ENCODE measurements at regions not wholly inside any gene's neighbourhood (a gene's known extent, or its start where the extent isn't known, plus 50 kb on each side); places are given as distances from the start of the nearest gene placed in this dataset.

GRCh38 chrX:10083809-10084208, 73.0 kb upstream of the CLCN4 start:
- no peak for DNase-seq (ENCODE audit: low spot score)

- DNase-seq (ENCODE audit: low spot score): no peak
Observed at GRCh38 chrX:10085223-10085622, 71.6 kb upstream of the CLCN4 start.

GRCh38 chrX:10086676-10087075, 70.1 kb upstream of the CLCN4 start:
- no peak for DNase-seq (ENCODE audit: low spot score)

GRCh38 chrX:10087391-10087790, 69.4 kb upstream of the CLCN4 start:
- no peak for DNase-seq (ENCODE audit: low spot score)

GRCh38 chrX:10089378-10089795, 67.4 kb upstream of the CLCN4 start:
- DNase-seq (ENCODE audit: low spot score): no peak

- DNase-seq (ENCODE audit: low spot score): no peak
Observed at GRCh38 chrX:10090319-10090718, 66.5 kb upstream of the CLCN4 start.

- DNase-seq (ENCODE audit: low spot score): no peak
Observed at GRCh38 chrX:10095246-10095645, 61.5 kb upstream of the CLCN4 start.

- DNase-seq (ENCODE audit: low spot score): no peak
Observed at GRCh38 chrX:10095698-10096432, 60.9 kb upstream of the CLCN4 start.

- DNase-seq (ENCODE audit: low spot score): no peak
Observed at GRCh38 chrX:10098270-10098713, 58.5 kb upstream of the CLCN4 start.

- no peak for DNase-seq (ENCODE audit: low spot score)
Observed at GRCh38 chrX:10099411-10099810, 57.4 kb upstream of the CLCN4 start.

GRCh38 chrX:10101269-10101668, 55.5 kb upstream of the CLCN4 start:
- no peak for DNase-seq (ENCODE audit: low spot score)

- no peak for DNase-seq (ENCODE audit: low spot score)
Observed at GRCh38 chrX:10102046-10102704, 54.6 kb upstream of the CLCN4 start.

- DNase-seq (ENCODE audit: low spot score): no peak
Observed at GRCh38 chrX:10103023-10103422, 53.8 kb upstream of the CLCN4 start.

GRCh38 chrX:10104958-10105658, 51.7 kb upstream of the CLCN4 start:
- DNase-seq (ENCODE audit: low spot score): no peak

- DNase-seq (ENCODE audit: low spot score): no peak
Observed at GRCh38 chrX:10106806-10107205, 50.0 kb upstream of the CLCN4 start.

All from AG08396 (cell line).